Common myeloid progenitor, CD34-positive (primary cell): ENCODE measurements at regions not wholly inside any gene's neighbourhood (a gene's known extent, or its start where the extent isn't known, plus 50 kb on each side); places are given as distances from the start of the nearest gene placed in this dataset.

Experiments used
- CTCF ChIA-PET: fragments of 350-600 bp; sonication (Branson Sonifier 250); formaldehyde crosslinking; loops from one replicate; lab custom pipeline; 2021; ENCODE audit warnings: antibody characterized with exemption; lab: Charles Lee
- POLR2A ChIA-PET: fragments of 350-600 bp; sonication (Branson Sonifier 250); formaldehyde crosslinking; loops from one replicate; lab custom pipeline; 2021; ENCODE audit warnings: antibody characterized with exemption; lab: Charles Lee
- DNase-seq, 3 donors: peaks; one replicate each; pipeline versions ENCODE4 v3.0.0 to v3.0.0-alpha.2; 2013
- H3K27ac ChIP-seq, 2 experiments: 1 replicate in 1 of 2; 2 replicates in 1 of 2; pipeline ENCODE4 v1.7.0; 2013; ENCODE audit warnings: inconsistent platforms in 2 of 2, low read length in 2 of 2, mild to moderate bottlenecking in 2 of 2, low read depth in 1 of 2, moderate library complexity in 1 of 2; ENCODE audit not compliant: severe bottlenecking in 2 of 2, insufficient read depth in 1 of 2, poor library complexity in 1 of 2
- H3K27me3 ChIP-seq, 5 experiments: replicated peaks in 2 of 5; 1 replicate in 3 of 5; 2 replicates in 2 of 5; pipeline versions ENCODE4 v1.6.1 to v1.7.0; 2013; ENCODE audit warnings: low read length in 4 of 5, mild to moderate bottlenecking in 2 of 5, moderate library complexity in 2 of 5, inconsistent platforms in 1 of 5; ENCODE audit not compliant: insufficient read depth in 5 of 5, control insufficient read depth in 4 of 5
- H3K36me3 ChIP-seq, 4 experiments: 1 replicate in 2 of 4; 2 replicates in 2 of 4; pipeline versions ENCODE4 v1.6.1 to v1.7.0; 2013; ENCODE audit warnings: low read length in 3 of 4, control low read depth in 1 of 4, mild to moderate bottlenecking in 1 of 4; ENCODE audit not compliant: control insufficient read depth in 4 of 4, insufficient read depth in 4 of 4
- H3K4me1 ChIP-seq, 4 experiments: 1 replicate in 3 of 4; 2 replicates in 1 of 4; pipeline versions ENCODE4 v1.6.1 to v1.7.1; 2013; ENCODE audit warnings: low read length in 3 of 4, mild to moderate bottlenecking in 3 of 4, control low read depth in 1 of 4, inconsistent platforms in 1 of 4, moderate library complexity in 1 of 4; ENCODE audit not compliant: control insufficient read depth in 4 of 4, insufficient read depth in 4 of 4; ENCODE audit errors: control extremely low read depth in 1 of 4
- H3K4me3 ChIP-seq, 7 experiments: 1 replicate in 4 of 7; 2 replicates in 3 of 7; pipeline versions ENCODE4 v1.5.1 to v1.7.0; 2013; ENCODE audit warnings: mild to moderate bottlenecking in 7 of 7, low read length in 6 of 7, moderate library complexity in 6 of 7, inconsistent platforms in 2 of 7, low read depth in 2 of 7, control low read depth in 1 of 7; ENCODE audit not compliant: insufficient read depth in 4 of 7, control insufficient read depth in 1 of 7; ENCODE audit errors: extremely low read depth in 1 of 7
- H3K9me3 ChIP-seq, 5 experiments: 1 replicate in 4 of 5; 2 replicates in 1 of 5; pipeline versions ENCODE4 v1.6.1 to v1.7.1; 2013; ENCODE audit warnings: low read length in 4 of 5, mild to moderate bottlenecking in 2 of 5, inconsistent platforms in 1 of 5, low read depth in 1 of 5, moderate library complexity in 1 of 5; ENCODE audit not compliant: control insufficient read depth in 4 of 5, insufficient read depth in 2 of 5; ENCODE audit errors: control extremely low read depth in 1 of 5
- WGBS: methylation state at CpG from one replicate; pipeline ENCODE4 v1.1.5; 2013; ENCODE audit not compliant: insufficient coverage; 5-methylcytosine and 5-hydroxymethylcytosine counted together

GRCh38 chrX:139246295-139246694 lies 284.2 kb upstream of the F9 start:
- ChIA-PET CTCF (interaction anchor here (1.2 kb wide), 1 partner anchor 11 kb away, joined by 3 read pairs; no protein-coding TSS in a partner anchor), POLR2A (no interaction called here)
- Histone ChIP-seq H3K9me3 (peaks cover 0 to 3% (median 0%) of the 10 kb centered on the region in 5 experiments), H3K36me3 (no peaks in the 10 kb centered on the region), H3K4me1 (no peaks in the 10 kb centered on the region), H3K4me3 (no peak overlapping the region), H3K27ac (no peak overlapping the region), H3K27me3 (no peaks in the 10 kb centered on the region)
- no peak for DNase-seq
- WGBS = 67% methylated on average over 1 of the region's 3 CpGs

GRCh38 chrX:139237141-139237540 lies 293.4 kb upstream of the F9 start:
- Histone ChIP-seq H3K4me3 (no peak overlapping the region), H3K27ac (no peak overlapping the region), H3K36me3 (no peaks in the 10 kb centered on the region), H3K27me3 (peaks cover 0 to 3% (median 0%) of the 10 kb centered on the region in 5 experiments), H3K9me3 (no peaks in the 10 kb centered on the region), H3K4me1 (no peaks in the 10 kb centered on the region)
- DNase-seq = no peak
- ChIA-PET CTCF (no interaction called here), POLR2A (no interaction called here)
- WGBS = 75% methylated on average over 1 of the region's 1 CpG

GRCh38 chrX:139234898-139235297 lies 295.6 kb upstream of the F9 start:
- Histone ChIP-seq H3K4me1 (no peaks in the 10 kb centered on the region), H3K9me3 (no peaks in the 10 kb centered on the region), H3K27ac (no peak overlapping the region), H3K36me3 (no peaks in the 10 kb centered on the region), H3K4me3 (no peak overlapping the region), H3K27me3 (peaks cover 0 to 3% (median 0%) of the 10 kb centered on the region in 5 experiments)
- 85% methylated on average over 2 of the region's 3 CpGs for WGBS
- ChIA-PET CTCF (no interaction called here), POLR2A (no interaction called here)
- no peak for DNase-seq

- H3K36me3 ChIP-seq = no peaks in the 10 kb centered on the region
- no peak for DNase-seq
- H3K4me3 ChIP-seq = no peak overlapping the region
- WGBS = 51% methylated on average over 9 of the region's 10 CpGs
- H3K4me1 ChIP-seq = peaks cover 0 to 3% (median 0%) of the 10 kb centered on the region in 4 experiments
- H3K27me3 ChIP-seq = peaks cover 0 to 11% (median 0%) of the 10 kb centered on the region in 5 experiments
- H3K27ac ChIP-seq = no peak overlapping the region
- POLR2A ChIA-PET = no interaction called here
- H3K9me3 ChIP-seq = no peaks in the 10 kb centered on the region
- CTCF ChIA-PET = no interaction called here
Measured at GRCh38 chrX:139224953-139225665, 305.4 kb upstream of the F9 start.

- Histone ChIP-seq H3K4me3 (no peak overlapping the region), H3K9me3 (no peaks in the 10 kb centered on the region), H3K36me3 (no peaks in the 10 kb centered on the region), H3K27me3 (peaks cover 0 to 11% (median 0%) of the 10 kb centered on the region in 5 experiments), H3K27ac (no peak overlapping the region), H3K4me1 (peaks cover 0 to 3% (median 0%) of the 10 kb centered on the region in 4 experiments)
- DNase-seq = no peak
- POLR2A ChIA-PET = no interaction called here
- WGBS = 90% methylated on average over 9 of the region's 9 CpGs
- CTCF ChIA-PET = no interaction called here
Measured at GRCh38 chrX:139222511-139223200, 307.9 kb upstream of the F9 start.

- ChIA-PET POLR2A (no interaction called here), CTCF (no interaction called here)
- Histone ChIP-seq H3K36me3 (no peaks in the 10 kb centered on the region), H3K27ac (no peak overlapping the region), H3K9me3 (no peaks in the 10 kb centered on the region), H3K27me3 (peaks cover 0 to 38% (median 0%) of the 10 kb centered on the region in 5 experiments), H3K4me3 (no peak overlapping the region), H3K4me1 (no peaks in the 10 kb centered on the region)
- WGBS = 87% methylated on average over 3 of the region's 3 CpGs
- DNase-seq = no peak
Measured at GRCh38 chrX:139213241-139213709, 317.3 kb upstream of the F9 start.

GRCh38 chrX:139211568-139212182 lies 318.9 kb upstream of the F9 start:
- H3K27me3 ChIP-seq = peaks cover 0 to 45% (median 6%) of the 10 kb centered on the region in 5 experiments
- ChIA-PET CTCF (no interaction called here), POLR2A (no interaction called here)
- H3K4me3 ChIP-seq = no peak overlapping the region
- WGBS = 35% methylated on average over 5 of the region's 8 CpGs
- H3K36me3 ChIP-seq = no peaks in the 10 kb centered on the region
- DNase-seq = no peak
- no peaks in the 10 kb centered on the region for H3K9me3 ChIP-seq
- H3K4me1 ChIP-seq = no peaks in the 10 kb centered on the region
- H3K27ac ChIP-seq = no peak overlapping the region
